Colonic mucosa (tissue), 4 donors: ENCODE measurements at regions not wholly inside any gene's neighbourhood (a gene's known extent, or its start where the extent isn't known, plus 50 kb on each side); places are given as distances from the start of the nearest gene placed in this dataset.
"Not testable (repeated sequence)": the region's sequence is repeated elsewhere in the genome, so short reads cannot be mapped to it uniquely, and the experiment has no call there.

Experiments used
- DNase-seq: peaks from one replicate; pipeline ENCODE4 v3.0.0-alpha.2; 2020
- H3K27ac ChIP-seq: fragments of 200-600 bp; one replicate; pipeline ENCODE4 v1.8.0; 2021
- H3K27me3 ChIP-seq: fragments of 200-600 bp; one replicate; pipeline ENCODE4 v1.8.0; 2021
- H3K36me3 ChIP-seq: fragments of 200-600 bp; one replicate; pipeline ENCODE4 v1.8.0; 2021
- H3K4me1 ChIP-seq: fragments of 200-600 bp; one replicate; pipeline ENCODE4 v1.8.0; 2021; ENCODE audit warnings: mild to moderate bottlenecking
- H3K4me3 ChIP-seq: fragments of 200-600 bp; one replicate; pipeline ENCODE4 v1.8.0; 2021
- H3K9ac ChIP-seq, 2 donors: one replicate each; pipeline ENCODE4 v1.7.0; 2013; ENCODE audit warnings: control low read depth in 2 of 2, low read depth in 2 of 2, low read length in 2 of 2
- H3K9me3 ChIP-seq: fragments of 200-600 bp; one replicate; pipeline ENCODE4 v1.8.0; 2021
- CTCF ChIP-seq: fragments of 200-600 bp; IDR thresholded peaks from one replicate; pipeline ENCODE4 v1.8.0; 2022; ENCODE audit warnings: antibody characterized with exemption, mild to moderate bottlenecking
- intact Hi-C: fragments of 100-400 bp; cut with DNase I; formaldehyde crosslinking; loops from one replicate; pipeline ENCODE4 v1.14.1; 2022
- donor health status: healthy.
- donor health status: DM: no; HTN: no; CAD: no.
- donor health status: DM: no; HTN: no; CAD: no.

GRCh38 chr7:119944601-119944972 lies 328.4 kb upstream of the KCND2 start:
- intact Hi-C loops: no loop called here
- H3K4me1 ChIP-seq: no peaks in the 10 kb centered on the region
- H3K9ac ChIP-seq: no peak overlapping the region
- H3K36me3 ChIP-seq: no peaks in the 10 kb centered on the region
- no peak overlapping the region for H3K4me3 ChIP-seq
- no peak for DNase-seq
- H3K27ac ChIP-seq: no peak overlapping the region
- no peak for TF ChIP-seq CTCF
- H3K27me3 ChIP-seq: no peaks in the 10 kb centered on the region
- no peaks in the 10 kb centered on the region for H3K9me3 ChIP-seq

DNA sequence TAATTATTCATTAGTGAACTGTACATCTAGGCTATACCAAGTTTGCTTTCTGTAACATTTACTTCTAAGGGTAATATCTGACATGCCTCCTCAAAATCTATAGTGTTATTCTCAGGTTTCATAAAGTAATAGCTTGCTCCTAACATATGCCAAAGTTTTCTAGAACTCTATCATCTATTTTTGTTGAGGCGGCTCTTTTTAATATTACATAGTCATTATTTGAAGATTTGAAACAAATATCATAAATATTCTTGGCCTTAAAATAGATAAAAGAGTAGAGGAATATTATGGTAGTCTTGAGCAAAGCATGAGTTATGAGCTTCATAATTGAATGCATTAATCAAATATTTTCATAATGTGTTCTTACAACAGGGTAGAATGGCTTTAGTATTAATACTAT lies 327.2 kb upstream of the KCND2 start:
- H3K27ac ChIP-seq: no peak overlapping the region
- no peaks in the 10 kb centered on the region for H3K27me3 ChIP-seq
- no peak overlapping the region for H3K9ac ChIP-seq
- no peak for DNase-seq
- TF ChIP-seq CTCF: no peak
- H3K36me3 ChIP-seq: no peaks in the 10 kb centered on the region
- intact Hi-C loops: no loop called here
- no peaks in the 10 kb centered on the region for H3K9me3 ChIP-seq
- H3K4me3 ChIP-seq: no peak overlapping the region
- H3K4me1 ChIP-seq: no peaks in the 10 kb centered on the region

GRCh38 chr7:119949053-119949452 lies 323.9 kb upstream of the KCND2 start:
- Histone ChIP-seq H3K9me3 (no peaks in the 10 kb centered on the region), H3K36me3 (no peaks in the 10 kb centered on the region), H3K9ac (no peak overlapping the region), H3K4me1 (no peaks in the 10 kb centered on the region), H3K27ac (no peak overlapping the region), H3K27me3 (no peaks in the 10 kb centered on the region), H3K4me3 (no peak overlapping the region)
- no peak for TF ChIP-seq CTCF
- no peak for DNase-seq
- intact Hi-C loops: no loop called here

DNA sequence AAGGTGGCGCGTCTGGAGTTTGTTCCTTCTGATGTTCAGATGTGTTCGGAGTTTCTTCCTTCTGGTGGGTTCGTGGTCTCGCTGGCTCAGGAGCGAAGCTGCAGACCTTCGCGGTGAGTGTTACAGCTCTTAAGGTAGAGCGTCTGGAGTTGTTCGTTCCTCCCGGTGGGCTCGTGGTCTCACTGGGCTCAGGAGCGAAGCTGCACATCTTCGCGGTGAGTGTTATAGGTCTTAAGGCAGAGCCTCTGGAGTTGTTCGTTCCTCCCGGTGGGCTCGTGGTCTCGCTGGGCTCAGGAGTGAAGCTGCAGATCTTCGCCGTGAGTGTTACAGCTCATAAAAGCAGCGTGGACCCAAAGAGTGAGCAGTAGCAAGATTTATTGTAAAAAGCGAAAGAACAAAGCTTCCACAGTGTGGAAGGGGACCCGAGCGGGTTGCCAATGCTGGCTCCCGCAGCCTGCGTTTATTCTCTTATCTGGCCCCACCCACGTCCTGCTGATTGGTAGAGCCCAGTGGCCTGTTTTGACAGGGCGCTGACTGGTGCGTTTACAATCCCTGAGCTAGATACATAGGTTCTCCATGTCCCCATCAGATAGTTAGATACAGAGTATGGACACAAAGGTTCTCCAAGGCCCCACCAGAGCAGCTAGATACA lies 322.5 kb upstream of the KCND2 start:
- H3K9ac ChIP-seq, H3K27me3 ChIP-seq, H3K4me1 ChIP-seq, H3K4me3 ChIP-seq, intact Hi-C loops, DNase-seq, H3K36me3 ChIP-seq, H3K27ac ChIP-seq, H3K9me3 ChIP-seq: not testable (repeated sequence)

DNA sequence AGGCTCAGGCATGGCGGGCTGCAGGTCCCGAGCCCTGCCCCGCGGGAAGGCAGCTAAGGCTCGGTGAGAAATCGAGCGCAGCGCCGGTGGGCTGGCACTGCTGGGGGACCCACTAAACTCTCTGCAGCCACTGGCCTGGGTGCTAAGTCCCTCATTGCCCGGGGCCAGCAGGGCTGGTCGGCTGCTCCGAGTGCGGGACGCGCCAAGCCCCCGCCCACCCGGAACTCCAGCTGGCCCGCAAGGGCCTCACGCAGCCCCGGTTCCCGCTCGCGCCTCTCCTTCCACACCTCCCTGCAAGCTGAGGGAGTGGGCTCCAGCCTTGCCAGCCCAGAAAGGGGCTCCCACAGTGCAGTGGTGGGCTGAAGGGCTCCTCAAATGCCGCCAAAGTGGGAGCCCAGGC lies 321.4 kb upstream of the KCND2 start:
- H3K27me3 ChIP-seq, intact Hi-C loops, H3K4me1 ChIP-seq, H3K4me3 ChIP-seq, H3K9ac ChIP-seq, DNase-seq, H3K9me3 ChIP-seq, H3K27ac ChIP-seq, H3K36me3 ChIP-seq: not testable (repeated sequence)

GRCh38 chr7:119957335-119957734 lies 315.6 kb upstream of the KCND2 start:
- no peaks in the 10 kb centered on the region for H3K27me3 ChIP-seq
- no peak overlapping the region for H3K4me3 ChIP-seq
- intact Hi-C loops: no loop called here
- DNase-seq: no peak
- no peak overlapping the region for H3K9ac ChIP-seq
- H3K36me3 ChIP-seq: no peaks in the 10 kb centered on the region
- no peaks in the 10 kb centered on the region for H3K9me3 ChIP-seq
- no peak overlapping the region for H3K27ac ChIP-seq
- no peaks in the 10 kb centered on the region for H3K4me1 ChIP-seq
- TF ChIP-seq CTCF: no peak

DNA sequence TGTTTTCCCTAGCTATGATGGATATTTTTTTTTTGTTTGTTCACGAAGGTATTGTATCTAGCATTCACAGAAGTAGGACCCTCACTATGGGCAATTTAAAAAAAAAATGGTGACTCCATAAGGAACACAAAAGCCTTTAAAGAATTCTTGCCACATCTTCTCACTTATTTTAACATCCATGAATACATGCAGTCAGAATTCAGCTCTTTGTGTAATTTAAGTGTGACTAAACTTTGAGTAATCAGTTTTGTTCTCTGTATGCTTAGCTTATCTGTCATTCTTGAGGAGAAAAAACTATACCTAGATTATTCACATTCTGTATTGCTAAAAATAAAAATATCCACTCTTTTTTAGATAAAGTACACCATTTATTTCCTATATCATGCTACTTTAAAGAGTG lies 313.2 kb upstream of the KCND2 start:
- intact Hi-C loops: no loop called here
- no peaks in the 10 kb centered on the region for H3K9me3 ChIP-seq
- no peaks in the 10 kb centered on the region for H3K27me3 ChIP-seq
- no peak for DNase-seq
- no peak for TF ChIP-seq CTCF
- no peaks in the 10 kb centered on the region for H3K4me1 ChIP-seq
- H3K36me3 ChIP-seq: no peaks in the 10 kb centered on the region
- no peak overlapping the region for H3K4me3 ChIP-seq
- no peak overlapping the region for H3K9ac ChIP-seq
- H3K27ac ChIP-seq: no peak overlapping the region
